Lower leg skin (tissue), 4 donors: ENCODE measurements at regions not wholly inside any gene's neighbourhood (a gene's known extent, or its start where the extent isn't known, plus 50 kb on each side); places are given as distances from the start of the nearest gene placed in this dataset.

ENCODE experiments used
- DNase-seq, 2 donors: peaks; one replicate each; pipeline ENCODE4 v3.0.0-alpha.2; 2019; ENCODE audit warnings: low spot score in 2 of 2
- H3K4me3 ChIP-seq: fragments of 200-600 bp; sonication (generic); 2 replicates; pipeline ENCODE4 v1.5.1; 2017; ENCODE audit warnings: mild to moderate bottlenecking, low read depth; ENCODE audit not compliant: poor library complexity, severe bottlenecking
- CTCF ChIP-seq, 3 donors: fragments of 450-650 bp; IDR thresholded peaks; one replicate each; pipeline ENCODE4 v1.5.1; 2016; ENCODE audit warnings: antibody characterized with exemption in 3 of 3, mild to moderate bottlenecking in 3 of 3, moderate library complexity in 2 of 3
- POLR2A ChIP-seq, 2 donors: fragments of 450-650 bp; IDR thresholded peaks; one replicate each; pipeline ENCODE4 v1.6.1; 2016 to 2017; ENCODE audit warnings: antibody characterized with exemption in 2 of 2, mild to moderate bottlenecking in 1 of 2, moderate library complexity in 1 of 2
- WGBS, 2 donors: methylation state at CpG; one replicate each; pipeline ENCODE4 v1.1.5; 2018; 5-methylcytosine and 5-hydroxymethylcytosine counted together
- intact Hi-C: fragments of 100-400 bp; cut with DNase I; formaldehyde crosslinking; loops from one replicate; pipeline ENCODE4 v1.15.0; 2023; ENCODE audit warnings: low total_unique reads

GRCh38 chr13:65909501-65909900 is 1320.6 kb downstream of the PCDH9 start:
- WGBS, 2 donors: 86 to 100% methylated on average over 1 of the region's 1 CpG
- no peak for DNase-seq
- TF ChIP-seq POLR2A (IDR thresholded peaks at IDR 0.05) (no peak), CTCF (IDR thresholded peaks at IDR 0.05) (no peak)
- no peak overlapping the region for H3K4me3 ChIP-seq
- intact Hi-C loops: no loop called here

GRCh38 chr13:65907666-65908525 is 1322.2 kb downstream of the PCDH9 start:
- 88 to 93% methylated on average over 7 of the region's 7 CpGs for WGBS, 2 donors
- no peak for DNase-seq
- TF ChIP-seq CTCF (IDR thresholded peaks at IDR 0.05): no peak
- TF ChIP-seq POLR2A (IDR thresholded peaks at IDR 0.05): no peak
- no peak overlapping the region for H3K4me3 ChIP-seq
- intact Hi-C loops: no loop called here

- TF ChIP-seq CTCF (IDR thresholded peaks at IDR 0.05) (no peak), POLR2A (IDR thresholded peaks at IDR 0.05) (no peak)
Measured at GRCh38 chr13:65901723-65902122, 1328.4 kb downstream of the PCDH9 start.

GRCh38 chr13:65894049-65894448 is 1336.1 kb downstream of the PCDH9 start:
- intact Hi-C loops: no loop called here
- DNase-seq: no peak
- TF ChIP-seq CTCF (IDR thresholded peaks at IDR 0.05) (no peak), POLR2A (IDR thresholded peaks at IDR 0.05) (no peak)
- 82% methylated on average over 2 of the region's 2 CpGs for WGBS, 2 donors
- no peak overlapping the region for H3K4me3 ChIP-seq

More at GRCh38 chr13:65901723-65902122, 1328.4 kb downstream of the PCDH9 start:
- no peak for DNase-seq
- intact Hi-C loops: no loop called here
- no peak overlapping the region for H3K4me3 ChIP-seq

- intact Hi-C loops: no loop called here
- no peak overlapping the region for H3K4me3 ChIP-seq
- DNase-seq: no peak
- TF ChIP-seq POLR2A (IDR thresholded peaks at IDR 0.05) (no peak), CTCF (IDR thresholded peaks at IDR 0.05) (no peak)
Measured at GRCh38 chr13:65892859-65893258, 1337.3 kb downstream of the PCDH9 start.

GRCh38 chr13:65889368-65889767 is 1340.8 kb downstream of the PCDH9 start:
- TF ChIP-seq POLR2A (IDR thresholded peaks at IDR 0.05) (no peak), CTCF (IDR thresholded peaks at IDR 0.05) (no peak)
- intact Hi-C loops: no loop called here
- DNase-seq: no peak
- no peak overlapping the region for H3K4me3 ChIP-seq
- WGBS, 2 donors: 82 to 89% methylated on average over 5 of the region's 5 CpGs
